PC-3 (cell line): ENCODE measurements at regions not wholly inside any gene's neighbourhood (a gene's known extent, or its start where the extent isn't known, plus 50 kb on each side); places are given as distances from the start of the nearest gene placed in this dataset.

Experiments
- CTCF ChIP-seq: fragments of 300-600 bp; sonication (generic); conservative IDR thresholded peaks from 2 replicates; pipeline ENCODE4 v1.5.1; 2017; ENCODE audit warnings: antibody characterized with exemption, low read depth, mild to moderate bottlenecking, low read length
- EZH2phosphoT487 ChIP-seq: fragments of 300-600 bp; sonication (generic); IDR thresholded peaks from 2 replicates; pipeline ENCODE4 v1.6.1; 2018; ENCODE audit warnings: mild to moderate bottlenecking, antibody characterized with exemption, low read length, borderline replicate concordance

DNA sequence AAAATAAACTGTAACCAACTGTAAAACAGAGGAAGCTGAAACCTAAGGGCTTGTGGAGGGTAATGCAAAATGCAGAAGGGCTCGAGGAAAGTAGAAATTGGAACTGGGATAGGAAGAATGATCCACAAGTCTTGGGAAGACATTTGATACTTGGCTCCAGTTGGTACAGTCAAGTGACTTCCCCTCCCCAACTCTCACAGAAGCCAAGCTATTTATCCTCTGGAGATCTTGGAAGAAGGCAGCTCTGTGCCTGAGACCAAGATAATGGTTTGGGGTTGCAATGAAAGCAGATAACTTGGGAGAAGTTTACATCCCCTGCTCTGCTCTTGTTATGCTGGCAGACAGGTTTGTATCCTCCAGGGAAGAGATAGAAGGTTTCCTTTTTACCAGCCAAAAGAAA lies 198.9 kb upstream of the ZC3H12C start:
- TF ChIP-seq CTCF = no peak
- no peak for TF ChIP-seq EZH2phosphoT487
